Subcutaneous abdominal adipose tissue (tissue), 5 donors: ENCODE measurements at regions not wholly inside any gene's neighbourhood (a gene's known extent, or its start where the extent isn't known, plus 50 kb on each side); places are given as distances from the start of the nearest gene placed in this dataset.

Experiments used
- H3K27ac ChIP-seq: one replicate; pipeline ENCODE4 v1.7.0; 2013; ENCODE audit warnings: low read depth, mild to moderate bottlenecking, inconsistent platforms, low read length, moderate library complexity
- H3K27me3 ChIP-seq, 5 donors: one replicate each; pipeline ENCODE4 v1.7.0; 2013; ENCODE audit warnings: low read length in 5 of 5, inconsistent platforms in 1 of 5; ENCODE audit not compliant: control insufficient read depth in 5 of 5, insufficient read depth in 4 of 5
- H3K36me3 ChIP-seq, 5 donors: one replicate each; pipeline ENCODE4 v1.7.0; 2013; ENCODE audit warnings: low read length in 5 of 5; ENCODE audit not compliant: control insufficient read depth in 5 of 5, insufficient read depth in 5 of 5
- H3K4me1 ChIP-seq, 5 donors: one replicate each; pipeline ENCODE4 v1.7.0; 2013; ENCODE audit warnings: low read length in 5 of 5, mild to moderate bottlenecking in 3 of 5, moderate library complexity in 1 of 5; ENCODE audit not compliant: control insufficient read depth in 5 of 5, insufficient read depth in 5 of 5
- H3K4me3 ChIP-seq, 5 donors: one replicate each; pipeline ENCODE4 v1.7.0; 2013; ENCODE audit warnings: low read length in 5 of 5, low read depth in 1 of 5
- H3K9ac ChIP-seq, 5 donors: one replicate each; pipeline ENCODE4 v1.7.0; 2013; ENCODE audit warnings: low read length in 5 of 5, mild to moderate bottlenecking in 4 of 5, moderate library complexity in 3 of 5
- H3K9me3 ChIP-seq, 5 donors: one replicate each; pipeline ENCODE4 v1.7.0; 2013; ENCODE audit warnings: low read length in 5 of 5; ENCODE audit not compliant: control insufficient read depth in 5 of 5
- donor health status: healthy.
- donor health status: healthy.
- donor health status: healthy.
- donor health status: healthy.
- donor health status: healthy.

GRCh38 chr2:239836021-239836765, 188.9 kb downstream of the NDUFA10 start:
- no peak overlapping the region for H3K4me3 ChIP-seq
- H3K27me3 ChIP-seq: peaks cover 0 to 3% (median 0%) of the 10 kb centered on the region in 5 donors
- no peak overlapping the region for H3K27ac ChIP-seq
- no peaks in the 10 kb centered on the region for H3K36me3 ChIP-seq
- H3K9me3 ChIP-seq: peaks cover 0 to 10% (median 8%) of the 10 kb centered on the region in 5 donors
- H3K4me1 ChIP-seq: peaks cover 0 to 7% (median 5%) of the 10 kb centered on the region in 5 donors
- no peak overlapping the region for H3K9ac ChIP-seq

GRCh38 chr2:239835056-239835455, 190.1 kb downstream of the NDUFA10 start:
- Histone ChIP-seq H3K27ac (no peak overlapping the region), H3K4me3 (no peak overlapping the region)

GRCh38 chr2:239834143-239834542, 191.0 kb downstream of the NDUFA10 start:
- no peak overlapping the region for H3K9ac ChIP-seq
- no peak overlapping the region for H3K4me3 ChIP-seq
- no peak overlapping the region for H3K27ac ChIP-seq
- H3K27me3 ChIP-seq: no peaks in the 10 kb centered on the region
- peaks cover 0 to 20% (median 13%) of the 10 kb centered on the region in 5 donors for H3K4me1 ChIP-seq
- H3K36me3 ChIP-seq: no peaks in the 10 kb centered on the region
- peaks cover 0 to 10% (median 8%) of the 10 kb centered on the region in 5 donors for H3K9me3 ChIP-seq

More at GRCh38 chr2:239835056-239835455, 190.1 kb downstream of the NDUFA10 start:
- Histone ChIP-seq H3K27me3 (peaks cover 0 to 3% (median 0%) of the 10 kb centered on the region in 5 donors), H3K4me1 (peaks cover 0 to 18% (median 13%) of the 10 kb centered on the region in 5 donors), H3K9me3 (peaks cover 0 to 10% (median 8%) of the 10 kb centered on the region in 5 donors), H3K36me3 (no peaks in the 10 kb centered on the region), H3K9ac (no peak overlapping the region)

- Histone ChIP-seq H3K9me3 (peaks cover 0 to 10% (median 8%) of the 10 kb centered on the region in 5 donors), H3K27me3 (peaks cover 0 to under 1% (median 0%) of the 10 kb centered on the region in 5 donors), H3K4me3 (no peak overlapping the region), H3K36me3 (no peaks in the 10 kb centered on the region), H3K4me1 (peaks cover 0 to 20% (median 13%) of the 10 kb centered on the region in 5 donors), H3K9ac (no peak overlapping the region), H3K27ac (no peak overlapping the region)
Measured at GRCh38 chr2:239833269-239834109, 191.7 kb downstream of the NDUFA10 start.

GRCh38 chr2:239832490-239833268, 192.5 kb downstream of the NDUFA10 start:
- no peak overlapping the region for H3K27ac ChIP-seq
- peaks cover 0 to 4% (median 0%) of the 10 kb centered on the region in 5 donors for H3K27me3 ChIP-seq
- H3K9ac ChIP-seq: no peak overlapping the region
- no peak overlapping the region for H3K4me3 ChIP-seq
- H3K9me3 ChIP-seq: peaks cover 0 to 10% (median 8%) of the 10 kb centered on the region in 5 donors
- peaks cover 0 to 20% (median 13%) of the 10 kb centered on the region in 5 donors for H3K4me1 ChIP-seq
- H3K36me3 ChIP-seq: no peaks in the 10 kb centered on the region

- Histone ChIP-seq H3K4me1 (peaks cover 0 to 20% (median 13%) of the 10 kb centered on the region in 5 donors), H3K9ac (no peak overlapping the region), H3K9me3 (peaks cover 0 to 10% (median 7%) of the 10 kb centered on the region in 5 donors), H3K27ac (no peak overlapping the region), H3K4me3 (no peak overlapping the region), H3K27me3 (peaks cover 0 to 8% (median 0%) of the 10 kb centered on the region in 5 donors), H3K36me3 (no peaks in the 10 kb centered on the region)
Measured at GRCh38 chr2:239831861-239832489, 193.2 kb downstream of the NDUFA10 start.

GRCh38 chr2:239831001-239831731, 194.0 kb downstream of the NDUFA10 start:
- peaks cover 0 to 8% (median 0%) of the 10 kb centered on the region in 5 donors for H3K27me3 ChIP-seq
- peaks cover 0 to 20% (median 13%) of the 10 kb centered on the region in 5 donors for H3K4me1 ChIP-seq
- H3K36me3 ChIP-seq: no peaks in the 10 kb centered on the region
- peaks cover 0 to 3% (median 0%) of the 10 kb centered on the region in 5 donors for H3K9me3 ChIP-seq
- H3K27ac ChIP-seq: no peak overlapping the region
- no peak overlapping the region for H3K4me3 ChIP-seq
- no peak overlapping the region for H3K9ac ChIP-seq

GRCh38 chr2:239830121-239831000, 194.8 kb downstream of the NDUFA10 start:
- H3K4me1 ChIP-seq: peaks cover 0 to 20% (median 13%) of the 10 kb centered on the region in 5 donors
- no peaks in the 10 kb centered on the region for H3K9me3 ChIP-seq
- no peaks in the 10 kb centered on the region for H3K36me3 ChIP-seq
- H3K9ac ChIP-seq: no peak overlapping the region
- no peak overlapping the region for H3K27ac ChIP-seq
- H3K4me3 ChIP-seq: no peak overlapping the region
- H3K27me3 ChIP-seq: peaks cover 0 to 8% (median 0%) of the 10 kb centered on the region in 5 donors
